CD14-positive monocyte (primary cell): ENCODE measurements at regions not wholly inside any gene's neighbourhood (a gene's known extent, or its start where the extent isn't known, plus 50 kb on each side); places are given as distances from the start of the nearest gene placed in this dataset.
"Not testable (repeated sequence)": the region's sequence is repeated elsewhere in the genome, so short reads cannot be mapped to it uniquely, and the experiment has no call there.

ENCODE experiments used
- DNase-seq, 3 donors: peaks; one replicate each; pipeline ENCODE4 v3.0.0-alpha.2; 2011 to 2022
- H2AFZ ChIP-seq: 2 replicates; pipeline ENCODE4 v1.6.0; 2012; ENCODE audit warnings: mild to moderate bottlenecking, low read depth, low read length, inconsistent platforms; ENCODE audit not compliant: insufficient read depth, poor library complexity, severe bottlenecking
- H3K27ac ChIP-seq, 2 donors: 1 replicate in 1 of 2; 2 replicates in 1 of 2; pipeline ENCODE4 v1.5.1; 2012 to 2013; ENCODE audit warnings: low read length in 2 of 2, control low read depth in 1 of 2, inconsistent platforms in 1 of 2, low read depth in 1 of 2, mild to moderate bottlenecking in 1 of 2
- H3K27me3 ChIP-seq, 2 donors: one replicate each; pipeline versions ENCODE4 v1.6.0 to v1.6.1; 2011 to 2013; ENCODE audit warnings: low read length in 2 of 2; ENCODE audit not compliant: control insufficient read depth in 2 of 2, insufficient read depth in 2 of 2
- H3K36me3 ChIP-seq, 2 donors: replicated peaks in 1 of 2; 1 replicate in 1 of 2; 2 replicates in 1 of 2; pipeline versions ENCODE4 v1.5.1 to v1.6.1; 2012 to 2013; ENCODE audit warnings: low read length in 2 of 2, control low read depth in 1 of 2, inconsistent platforms in 1 of 2, mild to moderate bottlenecking in 1 of 2; ENCODE audit not compliant: insufficient read depth in 2 of 2, control insufficient read depth in 1 of 2
- H3K4me1 ChIP-seq, 2 donors: 1 replicate in 1 of 2; 2 replicates in 1 of 2; pipeline versions ENCODE4 v1.5.1 to v1.6.1; 2012 to 2013; ENCODE audit warnings: low read length in 2 of 2, control low read depth in 1 of 2, inconsistent platforms in 1 of 2, mild to moderate bottlenecking in 1 of 2, moderate library complexity in 1 of 2; ENCODE audit not compliant: insufficient read depth in 2 of 2, control insufficient read depth in 1 of 2
- H3K4me2 ChIP-seq: replicated peaks from 2 replicates; pipeline ENCODE3; 2012; ENCODE audit warnings: low read length, moderate library complexity, mild to moderate bottlenecking; ENCODE audit not compliant: poor library complexity, severe bottlenecking; ENCODE audit errors: extremely low read depth
- H3K4me3 ChIP-seq, 3 experiments: fragments of 200-600 bp in 1 of 3; sonication (generic) in 1 of 3; replicated peaks in 1 of 3; 1 replicate in 2 of 3; 2 replicates in 1 of 3; pipeline ENCODE4 v1.5.1; 2011 to 2013; ENCODE audit warnings: low read length in 3 of 3, mild to moderate bottlenecking in 3 of 3, control low read depth in 2 of 3, low read depth in 2 of 3, inconsistent platforms in 1 of 3, moderate library complexity in 1 of 3
- H3K79me2 ChIP-seq: 2 replicates; pipeline ENCODE4 v1.6.0; 2012; ENCODE audit warnings: mild to moderate bottlenecking, control low read depth, inconsistent platforms, low read length, moderate library complexity; ENCODE audit not compliant: insufficient read depth
- H3K9ac ChIP-seq: 2 replicates; pipeline ENCODE4 v1.6.0; 2017; ENCODE audit warnings: low read length, mild to moderate bottlenecking; ENCODE audit not compliant: insufficient read depth, poor library complexity, severe bottlenecking
- H3K9me3 ChIP-seq, 2 donors: replicated peaks in 1 of 2; 1 replicate in 1 of 2; 2 replicates in 1 of 2; pipeline versions ENCODE4 v1.5.1 to v1.6.1; 2012 to 2013; ENCODE audit warnings: low read length in 2 of 2, control low read depth in 1 of 2; ENCODE audit not compliant: control insufficient read depth in 1 of 2, insufficient read depth in 1 of 2
- H4K20me1 ChIP-seq: 2 replicates; pipeline ENCODE4 v1.6.0; 2012; ENCODE audit warnings: mild to moderate bottlenecking, low read length, control low read depth, moderate library complexity; ENCODE audit not compliant: insufficient read depth
- H3K27ac Mint-ChIP-seq, 7 donors: one replicate each; pipeline ENCODE4 v1.8.0; 2020; ENCODE audit warnings: mild to moderate bottlenecking in 7 of 7, mixed read lengths in 7 of 7, moderate library complexity in 6 of 7, inconsistent platforms in 2 of 7
- H3K27me3 Mint-ChIP-seq, 3 donors: one replicate each; pipeline ENCODE4 v1.8.0; 2021 to 2022; ENCODE audit warnings: low read depth in 3 of 3, mild to moderate bottlenecking in 3 of 3, mixed read lengths in 3 of 3, moderate library complexity in 3 of 3, inconsistent platforms in 1 of 3
- H3K36me3 Mint-ChIP-seq, 2 donors: one replicate each; pipeline ENCODE4 v1.8.0; 2020; ENCODE audit warnings: mixed read lengths in 2 of 2, inconsistent platforms in 1 of 2, mild to moderate bottlenecking in 1 of 2
- H3K4me1 Mint-ChIP-seq: one replicate; pipeline ENCODE4 v1.8.0; 2020; ENCODE audit warnings: mild to moderate bottlenecking, mixed read lengths
- H3K4me3 Mint-ChIP-seq, 2 donors: one replicate each; pipeline ENCODE4 v1.8.0; 2020; ENCODE audit warnings: mild to moderate bottlenecking in 2 of 2, mixed read lengths in 2 of 2, moderate library complexity in 1 of 2
- H3K9me3 Mint-ChIP-seq, 7 donors: one replicate each; pipeline ENCODE4 v1.8.0; 2020 to 2022; ENCODE audit warnings: mixed read lengths in 7 of 7, mild to moderate bottlenecking in 6 of 7, moderate library complexity in 6 of 7, inconsistent platforms in 2 of 7
- WGBS: methylation state at CpG from one replicate; pipeline ENCODE4 v1.1.5; 2013; ENCODE audit warnings: missing lambda C conversion rate; ENCODE audit not compliant: insufficient coverage; 5-methylcytosine and 5-hydroxymethylcytosine counted together
- intact Hi-C, 2 donors: fragments of 100-400 bp; cut with micrococcal nuclease; formaldehyde crosslinking; loops; one replicate each; pipeline versions ENCODE4 v1.15.0 to v1.15.1; 2023
- TF ChIP-seq, protein P1 (sequence below): fragments of 200-600 bp; IDR thresholded peaks from one replicate; pipeline ENCODE4 v1.8.0; 2022; ENCODE audit warnings: antibody characterized with exemption, mild to moderate bottlenecking

GRCh38 chr10:46104071-46104585, 58.1 kb upstream of the MSMB start:
- Histone ChIP-seq H3K9ac (no peak overlapping the region), H3K36me3 (no peaks in the 10 kb centered on the region), H3K9me3 (no peaks in the 10 kb centered on the region), H3K27me3 (peaks cover 8% of the 10 kb centered on the region in 2 donors), H3K4me1 (peaks cover 5 to 26% of the 10 kb centered on the region in 2 donors), H4K20me1 (no peaks in the 10 kb centered on the region), H3K27ac (no peak overlapping the region), H3K4me2 (no peak overlapping the region), H3K79me2 (no peaks in the 10 kb centered on the region), H3K4me3 (no peak overlapping the region), H2AFZ (no peak overlapping the region)
- Mint-ChIP-seq H3K9me3 (peaks cover 0 to 2% (median 0%) of the 10 kb centered on the region in 7 donors), H3K4me1 (peaks cover 22% of the 10 kb centered on the region), H3K27me3 (peaks cover 11 to 18% (median 15%) of the 10 kb centered on the region in 3 donors), H3K4me3 (no peak overlapping the region), H3K27ac (peak overlapping the region in 1 of 7 donors; percentile 25), H3K36me3 (no peaks in the 10 kb centered on the region)
- TF ChIP-seq, protein P1, sequence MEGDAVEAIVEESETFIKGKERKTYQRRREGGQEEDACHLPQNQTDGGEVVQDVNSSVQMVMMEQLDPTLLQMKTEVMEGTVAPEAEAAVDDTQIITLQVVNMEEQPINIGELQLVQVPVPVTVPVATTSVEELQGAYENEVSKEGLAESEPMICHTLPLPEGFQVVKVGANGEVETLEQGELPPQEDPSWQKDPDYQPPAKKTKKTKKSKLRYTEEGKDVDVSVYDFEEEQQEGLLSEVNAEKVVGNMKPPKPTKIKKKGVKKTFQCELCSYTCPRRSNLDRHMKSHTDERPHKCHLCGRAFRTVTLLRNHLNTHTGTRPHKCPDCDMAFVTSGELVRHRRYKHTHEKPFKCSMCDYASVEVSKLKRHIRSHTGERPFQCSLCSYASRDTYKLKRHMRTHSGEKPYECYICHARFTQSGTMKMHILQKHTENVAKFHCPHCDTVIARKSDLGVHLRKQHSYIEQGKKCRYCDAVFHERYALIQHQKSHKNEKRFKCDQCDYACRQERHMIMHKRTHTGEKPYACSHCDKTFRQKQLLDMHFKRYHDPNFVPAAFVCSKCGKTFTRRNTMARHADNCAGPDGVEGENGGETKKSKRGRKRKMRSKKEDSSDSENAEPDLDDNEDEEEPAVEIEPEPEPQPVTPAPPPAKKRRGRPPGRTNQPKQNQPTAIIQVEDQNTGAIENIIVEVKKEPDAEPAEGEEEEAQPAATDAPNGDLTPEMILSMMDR: no peak
- intact Hi-C loops: no loop called here
- DNase-seq: no peak
- WGBS: no CpG with 5 or more reads among the region's 4 CpGs

DNA sequence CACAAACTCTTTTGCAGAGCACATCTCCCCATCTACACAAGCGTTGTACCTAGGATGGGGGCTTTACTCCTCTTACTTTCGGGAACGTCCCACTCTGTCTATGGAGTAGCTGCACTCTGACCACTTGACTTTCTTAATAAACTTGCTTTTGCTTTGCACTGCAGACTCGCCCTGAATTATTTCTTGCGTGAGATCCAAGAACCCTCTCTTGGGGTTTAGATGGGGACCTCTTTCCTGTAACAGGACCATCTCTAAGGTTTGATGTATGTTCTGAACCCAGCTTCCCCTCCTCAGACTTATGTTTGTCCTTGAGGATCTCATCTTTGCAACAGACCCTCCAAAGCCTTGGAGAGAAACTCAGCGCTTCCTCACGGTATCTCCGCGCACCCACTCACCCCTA, 59.3 kb upstream of the MSMB start:
- H3K9me3 ChIP-seq, H3K27ac Mint-ChIP-seq, H3K79me2 ChIP-seq, H3K36me3 Mint-ChIP-seq, H3K27ac ChIP-seq, H3K9me3 Mint-ChIP-seq, H3K36me3 ChIP-seq, intact Hi-C loops, H4K20me1 ChIP-seq, H3K27me3 ChIP-seq, DNase-seq, H3K9ac ChIP-seq: not testable (repeated sequence)
- Mint-ChIP-seq H3K27me3 (peaks cover 11 to 18% (median 15%) of the 10 kb centered on the region in 3 donors), H3K4me1 (peaks cover 22% of the 10 kb centered on the region), H3K4me3 (peak overlapping the region; percentile 76 to 84)
- H2AFZ ChIP-seq: peak overlapping the region; percentile 89
- H3K4me3 ChIP-seq: peak overlapping the region in 2 of 3 experiments; percentile 47 to 77
- H3K4me1 ChIP-seq: peaks cover 5 to 26% of the 10 kb centered on the region in 2 donors
- peak overlapping the region; percentile 83 for H3K4me2 ChIP-seq
- WGBS: 94% methylated on average over 3 of the region's 9 CpGs

GRCh38 chr10:46105856-46106409, 59.9 kb upstream of the MSMB start:
- H3K27ac ChIP-seq: peak overlapping the region in 1 of 2 donors; percentile 64
- 0% methylated on average over 19 of the region's 32 CpGs for WGBS
- H3K27me3 ChIP-seq, H3K36me3 Mint-ChIP-seq, DNase-seq, H3K36me3 ChIP-seq, H4K20me1 ChIP-seq, H3K79me2 ChIP-seq, H3K9me3 Mint-ChIP-seq, H3K9me3 ChIP-seq: not testable (repeated sequence)
- Mint-ChIP-seq H3K4me1 (peaks cover 22% of the 10 kb centered on the region), H3K27me3 (peaks cover 11 to 18% (median 15%) of the 10 kb centered on the region in 3 donors), H3K4me3 (peak overlapping the region; percentile 76 to 84), H3K27ac (peak overlapping the region in 3 of 7 donors; percentile 35 to 82 (median 45))
- H3K4me3 ChIP-seq: peak overlapping the region; percentile 47 to 77 (median 72)
- H2AFZ ChIP-seq: peak overlapping the region; percentile 89
- peak overlapping the region; percentile 76 for H3K9ac ChIP-seq
- peaks cover 5 to 26% of the 10 kb centered on the region in 2 donors for H3K4me1 ChIP-seq
- peak overlapping the region; percentile 83 for H3K4me2 ChIP-seq
- intact Hi-C loops: loop anchor here in 1 of 2 donors (2.0 kb wide), 1 partner anchor 177 kb away; no protein-coding TSS in a partner anchor
